Tibial nerve (tissue), 4 donors: ENCODE measurements at regions not wholly inside any gene's neighbourhood (a gene's known extent, or its start where the extent isn't known, plus 50 kb on each side); places are given as distances from the start of the nearest gene placed in this dataset.

Source experiments
- EP300 ChIP-seq, 2 donors: sonication (generic); formaldehyde crosslinking; IDR thresholded peaks; one replicate each; pipeline ENCODE4 v1.6.1; 2017; ENCODE audit warnings: antibody characterized with exemption in 2 of 2, mild to moderate bottlenecking in 1 of 2
- POLR2A ChIP-seq, 2 donors: fragments of 450-650 bp; IDR thresholded peaks; one replicate each; pipeline ENCODE4 v1.6.1; 2017; ENCODE audit warnings: antibody characterized with exemption in 2 of 2, mild to moderate bottlenecking in 2 of 2, moderate library complexity in 2 of 2
- TF ChIP-seq, protein P1 (sequence below), 5 experiments: fragments of 200-600 bp in 3 of 5; fragments of 450-650 bp in 2 of 5; sonication (generic) in 3 of 5; IDR thresholded peaks; one replicate each; pipeline ENCODE4 v1.5.1; 2016 to 2019; ENCODE audit warnings: antibody characterized with exemption in 5 of 5, mild to moderate bottlenecking in 3 of 5, moderate library complexity in 2 of 5

DNA sequence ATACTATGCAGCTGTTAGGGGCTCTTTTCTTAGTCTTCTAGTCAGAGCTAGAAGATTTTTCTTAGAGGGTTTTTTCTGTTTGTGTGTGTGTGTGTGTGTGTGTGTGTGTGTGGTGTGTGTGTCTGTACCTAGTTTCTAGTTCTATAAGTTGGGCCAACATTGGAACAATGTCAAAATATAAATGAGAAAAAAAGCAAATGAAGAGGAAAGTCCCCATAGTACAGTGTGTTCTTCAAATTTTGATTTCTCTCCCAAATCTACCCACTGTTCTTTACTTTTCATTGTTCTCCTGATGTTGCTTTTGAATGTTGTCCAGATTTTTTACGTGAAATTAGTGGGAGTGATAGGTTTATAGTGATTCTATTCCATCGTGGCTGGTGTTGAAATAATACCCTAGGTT lies 2153.4 kb upstream of the RAG2 start:
- TF ChIP-seq, protein P1, sequence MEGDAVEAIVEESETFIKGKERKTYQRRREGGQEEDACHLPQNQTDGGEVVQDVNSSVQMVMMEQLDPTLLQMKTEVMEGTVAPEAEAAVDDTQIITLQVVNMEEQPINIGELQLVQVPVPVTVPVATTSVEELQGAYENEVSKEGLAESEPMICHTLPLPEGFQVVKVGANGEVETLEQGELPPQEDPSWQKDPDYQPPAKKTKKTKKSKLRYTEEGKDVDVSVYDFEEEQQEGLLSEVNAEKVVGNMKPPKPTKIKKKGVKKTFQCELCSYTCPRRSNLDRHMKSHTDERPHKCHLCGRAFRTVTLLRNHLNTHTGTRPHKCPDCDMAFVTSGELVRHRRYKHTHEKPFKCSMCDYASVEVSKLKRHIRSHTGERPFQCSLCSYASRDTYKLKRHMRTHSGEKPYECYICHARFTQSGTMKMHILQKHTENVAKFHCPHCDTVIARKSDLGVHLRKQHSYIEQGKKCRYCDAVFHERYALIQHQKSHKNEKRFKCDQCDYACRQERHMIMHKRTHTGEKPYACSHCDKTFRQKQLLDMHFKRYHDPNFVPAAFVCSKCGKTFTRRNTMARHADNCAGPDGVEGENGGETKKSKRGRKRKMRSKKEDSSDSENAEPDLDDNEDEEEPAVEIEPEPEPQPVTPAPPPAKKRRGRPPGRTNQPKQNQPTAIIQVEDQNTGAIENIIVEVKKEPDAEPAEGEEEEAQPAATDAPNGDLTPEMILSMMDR (IDR thresholded peaks at IDR 0.05) = no peak
- no peak for TF ChIP-seq POLR2A (IDR thresholded peaks at IDR 0.05)
- no peak for TF ChIP-seq EP300 (IDR thresholded peaks at IDR 0.05)
